HCEC 1CT (cell line): ENCODE measurements at regions not wholly inside any gene's neighbourhood (a gene's known extent, or its start where the extent isn't known, plus 50 kb on each side); places are given as distances from the start of the nearest gene placed in this dataset.
"Not testable (repeated sequence)": the region's sequence is repeated elsewhere in the genome, so short reads cannot be mapped to it uniquely, and the experiment has no call there.

Experiments used
- DNase-seq: peaks from one replicate; pipeline ENCODE4 v3.0.0-alpha.2; 2017

DNA sequence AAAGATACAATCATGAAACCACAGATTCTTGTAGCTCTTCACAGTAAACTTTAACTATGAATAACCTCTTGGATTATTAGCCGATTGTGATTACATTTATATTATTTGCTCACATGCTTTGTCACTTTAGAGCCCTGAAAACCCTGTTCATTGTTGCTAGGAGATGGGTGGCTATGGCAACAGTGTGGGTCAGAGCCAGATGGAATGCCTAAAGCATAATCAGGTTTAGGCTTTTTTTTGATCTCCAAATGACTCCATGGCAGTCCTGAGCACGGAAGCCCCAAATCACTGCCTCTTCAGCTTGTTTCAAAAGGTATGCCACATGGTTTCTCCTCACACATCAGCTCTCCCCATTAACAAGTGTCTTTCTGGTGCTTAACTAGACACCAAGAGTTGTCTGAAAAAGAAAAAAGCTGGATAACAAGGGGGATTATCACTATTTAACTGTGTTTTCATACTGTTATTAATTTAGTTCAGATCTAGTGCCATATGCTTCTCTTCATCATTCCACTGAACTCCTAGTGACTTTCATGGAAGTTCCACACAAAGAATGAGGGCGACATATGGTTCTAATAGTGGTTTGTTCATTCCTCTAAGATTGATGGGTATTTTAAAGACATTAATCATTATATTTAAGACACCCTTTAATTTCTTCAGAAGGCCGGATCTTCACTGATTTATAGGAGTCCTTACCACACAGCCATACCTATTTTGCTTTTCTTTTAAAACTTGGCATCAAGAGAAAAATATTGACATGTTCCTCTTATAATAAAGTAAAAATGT, 88.8 kb upstream of the PAM start:
- no peak for DNase-seq

DNA sequence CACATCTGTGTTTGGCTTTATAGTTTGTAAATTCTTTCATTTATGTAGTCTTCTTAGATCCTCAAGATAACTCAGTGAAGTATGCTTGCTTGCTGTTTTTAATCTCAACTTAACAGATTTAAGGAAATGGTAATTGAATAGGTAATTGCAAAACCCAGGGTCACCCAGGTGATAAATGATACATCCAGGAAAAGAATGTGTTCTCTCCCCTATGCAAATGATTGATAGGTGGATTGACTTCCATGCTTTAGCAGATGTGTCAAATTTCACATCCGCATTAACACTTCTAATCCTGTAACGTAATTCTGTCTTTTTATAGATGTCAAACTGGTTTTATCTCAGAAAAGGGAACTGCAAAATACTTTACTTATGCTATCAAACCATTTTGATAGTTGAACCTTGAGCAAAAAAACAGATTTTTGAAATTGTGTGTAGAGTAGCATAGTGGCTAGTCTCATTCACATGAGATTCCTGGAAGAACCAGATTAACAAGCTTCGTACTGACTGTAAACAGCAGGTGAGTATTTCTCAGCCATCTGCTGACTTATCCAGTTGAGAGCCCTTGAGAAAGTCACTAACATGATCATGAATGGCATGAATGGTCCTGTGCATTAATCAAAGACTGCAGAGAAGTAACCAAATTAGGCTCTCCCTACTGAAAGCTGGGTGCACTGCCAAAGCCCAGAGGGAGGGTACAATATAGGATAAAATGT, 86.7 kb upstream of the PAM start:
- DNase-seq: no peak

DNA sequence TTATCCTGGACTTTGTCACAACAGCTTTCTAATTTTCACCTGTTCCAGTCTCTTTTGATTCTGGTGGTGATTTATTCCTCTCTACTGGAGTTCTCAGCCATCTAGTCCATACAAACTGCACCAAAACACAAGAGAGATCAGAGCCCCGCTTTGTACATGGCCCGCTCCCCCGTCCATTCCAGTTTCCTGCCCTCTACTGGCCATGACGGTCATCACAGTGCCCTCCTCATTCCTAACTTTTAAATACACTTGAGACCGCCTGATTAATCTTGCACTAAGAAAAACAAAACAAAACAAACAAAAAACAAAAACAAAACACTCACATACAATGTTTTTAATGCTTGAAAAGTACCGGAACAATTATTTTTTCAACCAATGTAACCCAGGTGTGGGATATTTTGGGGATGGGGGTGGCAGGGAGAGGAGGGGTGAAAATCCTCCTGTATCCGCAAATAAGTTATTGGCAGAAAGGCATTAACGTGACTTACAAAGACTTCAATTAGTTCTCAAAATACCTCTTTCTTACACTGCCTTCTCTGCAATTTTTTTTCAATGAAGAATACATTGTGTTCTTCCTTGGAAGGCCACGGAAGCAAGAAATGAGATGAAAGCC, 84.8 kb upstream of the PAM start:
- no peak for DNase-seq

DNA sequence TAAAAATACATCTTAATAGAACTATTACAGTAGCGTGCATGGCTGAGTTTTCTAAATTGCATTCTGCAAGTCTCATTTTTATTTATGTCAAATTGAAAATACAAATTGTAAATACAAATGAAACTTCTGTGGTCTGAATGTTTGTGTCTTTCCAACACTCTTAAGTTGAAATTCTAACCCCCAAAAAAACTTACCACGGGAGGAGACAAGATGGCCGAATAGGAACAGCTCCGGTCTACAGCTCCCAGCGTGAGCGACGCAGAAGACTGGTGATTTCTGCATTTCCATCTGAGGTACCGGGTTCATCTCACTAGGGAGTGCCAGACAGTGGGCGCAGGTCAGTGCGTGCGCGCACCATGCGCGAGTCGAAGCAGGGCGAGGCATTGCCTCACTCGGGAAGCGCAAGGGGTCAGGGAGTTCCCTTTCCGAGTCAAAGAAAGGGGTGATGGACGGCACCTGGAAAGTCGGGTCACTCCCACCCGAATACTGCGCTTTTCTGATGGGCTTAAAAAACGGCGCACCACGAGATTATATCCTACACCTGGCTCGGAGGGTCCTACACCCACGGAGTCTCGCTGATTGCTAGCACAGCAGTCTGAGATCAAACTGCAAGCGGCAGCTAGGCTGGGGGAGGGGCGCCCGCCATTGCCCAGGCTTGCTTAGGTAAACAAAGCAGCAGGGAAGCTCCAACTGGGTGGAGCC, 83.9 kb upstream of the PAM start:
- DNase-seq: not testable (repeated sequence)

DNA sequence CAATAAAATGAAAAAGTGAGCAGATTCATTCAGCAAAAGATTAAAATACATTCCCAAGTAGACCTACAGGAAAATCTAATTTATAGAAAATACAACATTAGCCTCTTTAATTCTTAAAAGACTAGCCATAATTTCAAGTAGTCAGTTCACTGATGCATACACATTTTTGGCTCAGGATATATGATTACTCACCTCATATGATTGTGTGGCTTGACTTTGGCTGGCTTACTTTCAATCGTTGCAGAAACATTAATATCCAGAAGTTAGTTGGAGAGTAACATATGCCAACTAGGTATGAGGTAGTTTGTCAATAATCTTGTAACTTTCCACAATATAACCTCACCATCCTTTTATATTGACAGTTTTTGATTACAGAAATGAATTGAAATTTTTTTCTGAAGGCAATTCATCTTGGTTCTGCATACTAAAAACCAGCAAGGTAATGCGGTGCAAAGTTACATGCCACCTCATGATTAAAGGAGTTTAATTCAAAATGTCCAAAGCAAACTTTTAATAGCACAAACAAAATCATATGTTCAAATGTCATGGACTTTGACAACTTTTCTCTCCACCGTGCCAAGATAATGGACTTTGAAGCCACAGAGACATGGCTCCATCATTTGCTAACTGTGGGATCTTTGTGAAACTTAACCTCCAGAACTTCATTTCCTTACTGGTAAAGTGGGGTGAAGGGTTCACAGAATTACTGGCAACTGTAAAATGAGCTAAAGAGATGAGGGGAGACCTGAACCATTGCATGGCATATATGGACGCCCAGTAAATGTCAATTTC, 76.6 kb upstream of the PAM start:
- peak; percentile 73 for DNase-seq

DNA sequence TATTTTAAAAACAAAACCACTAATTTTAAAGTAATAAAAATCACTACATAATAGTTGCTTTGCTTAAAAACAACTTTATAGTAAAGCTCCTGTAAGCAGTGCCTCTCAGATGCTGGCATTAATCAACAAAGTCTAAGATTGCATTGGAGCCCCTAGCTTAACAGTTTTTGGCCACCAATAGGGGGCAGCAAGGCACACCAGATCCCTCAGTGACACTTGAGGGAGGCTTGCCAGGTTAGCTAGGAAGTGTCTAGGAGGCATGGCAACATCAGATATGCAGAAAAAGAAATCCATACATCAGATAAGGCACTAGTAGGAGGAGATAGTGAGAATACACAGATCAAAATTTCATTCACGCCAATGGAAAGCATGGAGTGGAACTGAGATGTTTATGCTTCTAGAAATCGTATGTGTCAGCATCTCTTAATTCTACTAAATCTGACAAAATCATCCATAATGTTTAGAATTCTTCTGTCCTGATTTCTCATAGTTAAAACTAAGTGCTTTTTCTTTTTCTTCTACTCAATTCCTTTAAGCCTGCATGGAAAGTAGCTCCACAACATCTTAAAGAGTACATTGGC, 73.6 kb upstream of the PAM start:
- peak; percentile 77 for DNase-seq

DNA sequence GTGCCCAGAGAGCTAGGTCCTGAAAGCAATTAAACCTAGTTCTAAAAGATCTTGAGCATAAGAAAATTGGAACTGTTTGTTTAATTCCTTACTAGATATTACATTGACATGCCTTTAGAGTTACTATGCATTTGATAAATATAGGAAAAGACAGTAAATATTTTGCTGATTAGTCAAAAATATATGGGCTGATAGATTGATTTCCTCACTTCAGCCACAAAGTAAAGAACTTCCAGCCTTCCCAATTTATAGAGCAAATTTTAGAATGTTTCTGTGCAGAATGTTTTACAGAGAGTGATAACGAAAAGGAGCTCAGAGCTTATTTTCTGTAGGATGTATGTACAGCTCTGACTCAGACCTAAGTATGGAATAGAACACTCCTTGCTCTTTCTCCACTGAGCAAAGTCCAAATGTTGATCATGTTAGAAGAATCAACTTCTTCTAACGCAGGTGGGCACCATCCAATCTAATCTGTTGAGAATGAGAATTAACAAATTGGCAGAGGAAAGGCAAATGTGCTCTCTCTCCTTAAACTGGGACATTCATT, 72.9 kb upstream of the PAM start:
- no peak for DNase-seq

DNA sequence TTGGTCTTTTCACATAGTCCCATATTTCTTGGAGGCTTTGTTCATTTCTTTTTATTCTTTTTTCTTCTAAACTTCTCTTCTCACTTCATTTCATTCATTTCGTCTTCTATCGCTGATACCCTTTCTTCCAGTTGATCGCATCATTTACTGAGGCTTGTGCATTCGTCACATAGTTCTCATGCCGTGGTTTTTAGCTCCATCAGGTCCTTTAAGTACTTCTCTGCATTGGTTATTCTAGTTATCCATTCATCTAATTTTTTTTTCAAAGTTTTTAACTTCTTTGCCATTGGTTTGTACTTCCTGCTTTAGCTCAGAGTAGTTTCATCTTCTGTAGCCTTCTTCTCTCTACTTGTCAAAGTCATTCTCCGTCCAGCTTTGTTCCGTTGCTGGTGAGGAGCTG, 67.0 kb upstream of the PAM start:
- DNase-seq: not testable (repeated sequence)

DNA sequence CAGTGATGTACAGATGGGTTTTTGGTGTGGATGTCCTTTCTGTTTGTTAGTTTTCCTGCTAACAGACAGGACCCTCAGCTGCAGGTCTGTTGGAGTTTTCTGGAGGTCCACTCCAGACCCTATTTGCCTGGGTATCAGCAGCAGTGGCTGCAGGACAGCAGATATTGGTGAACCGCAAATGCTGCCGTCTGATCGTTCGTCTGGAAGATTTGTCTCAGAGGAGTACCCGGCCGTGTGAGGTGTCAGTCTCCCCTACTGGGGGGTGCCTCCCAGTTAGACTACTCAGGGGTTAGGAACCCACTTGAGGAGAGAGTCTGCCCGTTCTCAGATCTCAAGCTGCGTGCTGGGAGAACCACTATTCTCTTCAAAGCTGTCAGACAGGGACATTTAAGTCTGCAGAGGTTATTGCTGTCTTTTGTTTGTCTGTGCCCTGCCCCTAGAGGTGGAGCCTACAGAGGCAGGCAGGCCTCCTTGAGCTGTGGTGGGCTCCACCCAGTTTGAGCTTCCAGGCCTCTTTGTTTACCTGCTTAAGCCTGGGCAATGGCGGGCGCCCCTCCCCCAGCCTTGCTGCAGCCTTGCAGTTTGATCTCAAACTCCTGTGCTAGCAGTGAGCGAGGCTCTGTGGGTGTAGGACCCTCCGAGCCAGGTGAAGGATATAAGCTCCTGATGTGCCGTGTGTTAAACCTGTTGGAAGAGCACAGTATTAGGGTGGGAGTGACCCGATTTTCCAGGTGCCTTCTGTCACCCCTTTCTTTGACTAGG, 66.3 kb upstream of the PAM start:
- DNase-seq: not testable (repeated sequence)

DNA sequence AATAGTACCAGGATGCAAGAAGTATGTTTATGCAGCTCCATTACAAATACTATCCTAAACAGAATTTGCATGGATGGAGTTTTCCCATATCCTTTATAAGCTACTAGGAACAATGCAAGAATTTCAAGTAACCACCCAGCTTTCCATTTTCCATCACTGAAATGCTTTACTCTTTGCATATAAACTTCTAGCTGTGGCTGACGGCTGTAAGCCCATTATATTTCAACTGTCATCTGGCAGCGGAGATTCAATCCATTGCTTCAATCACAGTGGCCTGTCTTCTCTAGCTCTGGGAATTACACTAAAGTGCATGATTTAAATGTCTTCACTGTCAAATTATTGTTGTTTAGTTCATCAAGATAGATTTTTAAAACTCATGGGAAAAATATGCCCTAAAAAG, 64.2 kb upstream of the PAM start:
- no peak for DNase-seq

DNA sequence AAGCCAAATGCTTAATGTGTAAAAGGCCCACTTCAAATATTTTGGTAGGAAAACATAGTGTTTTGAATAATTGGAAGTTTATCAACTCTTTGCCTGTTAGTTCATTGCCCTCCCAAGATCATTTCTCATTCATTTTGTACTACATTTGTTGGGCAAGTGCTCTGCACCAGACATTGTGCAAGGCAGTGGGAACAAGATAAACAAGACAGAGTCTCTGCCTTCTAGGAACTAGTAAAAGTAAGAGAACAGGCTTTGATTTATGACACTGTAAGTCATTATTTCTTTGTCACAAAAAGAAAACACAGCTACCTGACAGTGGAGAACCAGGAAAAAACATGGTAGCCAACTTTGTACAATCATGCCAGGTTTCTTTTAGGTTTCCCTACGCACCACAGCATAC, 63.7 kb upstream of the PAM start:
- DNase-seq: no peak

DNA sequence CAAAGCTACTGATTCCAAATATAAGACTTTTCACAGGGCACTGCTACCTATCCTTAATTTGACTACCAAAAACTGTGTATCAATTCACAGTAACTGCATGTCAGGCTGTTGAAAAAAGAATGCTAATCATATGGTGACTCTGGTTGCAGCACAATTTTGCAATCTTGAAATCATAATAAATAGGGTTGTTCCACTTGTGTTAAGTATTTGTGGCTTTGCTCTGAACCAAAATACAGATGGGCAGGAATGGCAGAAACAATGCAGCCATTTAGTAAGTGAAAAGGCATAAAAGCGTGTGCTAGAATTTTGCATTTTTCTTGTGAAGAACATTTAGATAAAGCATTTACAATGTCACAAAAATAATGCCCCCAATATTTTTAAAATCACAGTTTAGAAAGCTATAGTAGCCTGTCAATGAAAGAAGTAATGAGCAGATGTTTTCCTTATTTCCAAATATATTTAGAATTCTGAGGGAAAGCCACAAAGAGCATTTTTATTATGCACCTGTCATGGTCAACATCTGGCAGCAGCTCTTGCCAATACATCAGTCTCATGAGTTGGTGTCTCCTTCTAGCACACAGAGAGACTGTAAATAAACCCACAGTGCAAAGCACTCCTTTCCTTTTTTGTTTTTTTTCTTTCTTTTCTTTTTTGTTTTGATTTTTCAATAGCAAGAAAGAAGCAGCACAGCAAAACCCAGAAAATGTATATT, 54.8 kb upstream of the PAM start:
- no peak for DNase-seq

DNA sequence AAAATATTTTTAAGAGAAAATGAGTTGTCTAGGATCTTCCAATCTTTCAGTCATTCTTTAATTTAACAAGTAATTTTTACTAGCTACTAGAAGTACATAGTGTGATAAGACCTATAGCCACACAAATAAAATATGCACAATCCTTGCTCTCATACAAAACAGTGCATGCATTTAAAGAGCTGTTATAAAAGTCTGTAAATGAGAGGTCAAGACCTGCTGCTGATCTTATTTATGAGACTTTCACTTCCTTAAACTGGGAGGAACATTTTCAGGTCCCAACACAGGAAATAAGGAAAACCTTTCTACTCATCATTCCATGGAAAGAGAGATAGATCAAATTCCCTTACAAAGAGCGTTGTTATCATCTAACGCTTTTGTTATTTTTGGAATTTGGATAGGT, 54.2 kb upstream of the PAM start:
- DNase-seq: no peak

DNA sequence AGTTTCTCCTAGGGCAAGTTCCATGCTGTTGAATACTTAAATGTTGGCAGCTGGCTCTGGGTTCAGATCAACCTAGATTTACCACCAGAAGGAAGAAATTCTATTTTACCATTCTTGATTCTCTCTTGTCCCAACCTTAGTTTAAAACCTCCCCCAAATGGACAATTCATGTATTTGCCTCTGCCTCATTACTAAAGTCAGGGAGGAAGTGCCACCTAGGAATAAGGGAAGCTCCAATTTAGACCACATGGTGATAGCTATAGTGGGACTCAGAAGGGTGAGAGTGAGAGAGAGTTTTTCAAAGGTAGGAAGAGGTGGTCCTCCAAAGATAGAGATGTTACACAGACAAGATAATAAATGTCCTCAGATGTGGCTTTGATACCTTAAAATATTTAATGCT, 53.4 kb upstream of the PAM start:
- DNase-seq: no peak
